HepG2 (cell line): ENCODE measurements at regions not wholly inside any gene's neighbourhood (a gene's known extent, or its start where the extent isn't known, plus 50 kb on each side); places are given as distances from the start of the nearest gene placed in this dataset.

Experiments used
- ATAC-seq: fragments of 200-7000 bp; cut with Tn5 transposase; 3 replicates; pipeline ENCODE4 v1.9.1; 2020; ENCODE audit warnings: mild to moderate bottlenecking, moderate library complexity
- BruUV-seq: library from RNA; stranded (reverse); fragments of 400-500 nt; replicated peaks from 2 replicates; lab custom pipeline; 2021; lab: Mats Ljungman, UMichigan
- CTCF ChIA-PET: fragments of 300-600 bp; formaldehyde crosslinking; extraction: SDS; loops from one replicate; lab custom pipeline; 2021; ENCODE audit warnings: low total read pairs, inconsistent platforms, low intra/inter-chr PET ratio; lab: Yijun Ruan, JAX
- POLR2A ChIA-PET: fragments of 350-600 bp; sonication (Branson Sonifier 250); formaldehyde crosslinking; loops from one replicate; lab custom pipeline; 2020; ENCODE audit warnings: antibody characterized with exemption, inconsistent platforms; lab: Yijun Ruan, JAX
- DNase-seq: peaks from one replicate; pipeline ENCODE4 v3.0.0-alpha.2; 2015; ENCODE audit warnings: low spot score
- FAIRE-seq: peaks from 3 replicates; lab custom pipeline; 2011; peaks lifted over from hg19 to GRCh38; lab: Jason Lieb, UNC
- H2AFZ ChIP-seq: one replicate; pipeline ENCODE4 v1.6.1; 2011; ENCODE audit warnings: low read length, inconsistent platforms
- H3K27ac ChIP-seq: fragments of 300-600 bp; 3 replicates; pipeline ENCODE4 v1.8.0; 2011; ENCODE audit warnings: mixed run types, mild to moderate bottlenecking, mixed read lengths, low read length, inconsistent platforms; ENCODE audit not compliant: insufficient read depth; ENCODE audit errors: extremely low read length
- H3K27me3 ChIP-seq, 2 experiments: fragments of 200-600 bp in 1 of 2; 2 replicates in 1 of 2; 3 replicates in 1 of 2; pipeline versions ENCODE4 v1.6.0 to v1.8.0; 2011; ENCODE audit warnings: low read length in 2 of 2, mild to moderate bottlenecking in 2 of 2, moderate library complexity in 2 of 2, inconsistent platforms in 1 of 2; ENCODE audit not compliant: insufficient read depth in 2 of 2, control insufficient read depth in 1 of 2
- H3K36me3 ChIP-seq, 2 experiments: fragments of 200-600 bp in 1 of 2; replicated peaks in 1 of 2; 2 replicates in 1 of 2; 3 replicates in 1 of 2; pipeline versions ENCODE4 v1.5.1 to v1.8.0; 2011; ENCODE audit warnings: low read length in 2 of 2, inconsistent platforms in 1 of 2; ENCODE audit not compliant: insufficient read depth in 2 of 2, control insufficient read depth in 1 of 2
- H3K4me1 ChIP-seq: 2 replicates; pipeline ENCODE4 v1.5.1; 2012; ENCODE audit warnings: low read length, inconsistent platforms; ENCODE audit not compliant: insufficient read depth
- H3K4me2 ChIP-seq: 2 replicates; pipeline ENCODE4 v1.6.0; 2011; ENCODE audit warnings: low read depth, low read length, inconsistent platforms
- H3K4me3 ChIP-seq, 3 experiments: fragments of 200-600 bp in 1 of 3; sonication (generic), shearing (Covaris generic) in 1 of 3; replicated peaks in 1 of 3; 2 replicates each; pipeline ENCODE4 v1.5.1; 2011 to 2016; ENCODE audit warnings: low read length in 3 of 3, inconsistent platforms in 2 of 3, low read depth in 2 of 3, mild to moderate bottlenecking in 2 of 3, control low read depth in 1 of 3, mixed read lengths in 1 of 3; ENCODE audit not compliant: insufficient read depth in 1 of 3
- H3K79me2 ChIP-seq: one replicate; pipeline ENCODE4 v1.6.1; 2011; ENCODE audit warnings: low read length, inconsistent platforms; ENCODE audit not compliant: insufficient read depth
- H3K9ac ChIP-seq: 2 replicates; pipeline ENCODE4 v1.6.0; 2011; ENCODE audit warnings: mild to moderate bottlenecking, low read depth, low read length, inconsistent platforms; ENCODE audit not compliant: insufficient read depth
- H3K9me3 ChIP-seq: 2 replicates; pipeline ENCODE4 v1.5.1; 2012; ENCODE audit warnings: mild to moderate bottlenecking, low read length
- H4K20me1 ChIP-seq: 2 replicates; pipeline ENCODE4 v1.6.0; 2011; ENCODE audit warnings: inconsistent platforms, mild to moderate bottlenecking, low read length, moderate library complexity; ENCODE audit not compliant: insufficient read depth
- FOSL1 ChIP-seq: sonication (generic); formaldehyde crosslinking; IDR thresholded peaks from 2 replicates; pipeline ENCODE4 v1.9.0; 2021; ENCODE audit warnings: missing genetic modification reagents, borderline replicate concordance
- GATA4 ChIP-seq: sonication (generic); IDR thresholded peaks from 2 replicates; pipeline ENCODE4 v1.6.1; 2016; ENCODE audit warnings: antibody characterized with exemption, low read depth, borderline replicate concordance
- GMEB2 ChIP-seq: IDR thresholded peaks from 2 replicates; pipeline ENCODE4 v1.6.1; 2016; ENCODE audit warnings: missing biosample characterization, missing genetic modification reagents, low read depth
- ISL2 ChIP-seq: sonication (generic); formaldehyde crosslinking; IDR thresholded peaks from 2 replicates; pipeline ENCODE4 v1.5.0; 2020; ENCODE audit warnings: missing genetic modification reagents
- KMT2A ChIP-seq: sonication (generic); formaldehyde crosslinking; IDR thresholded peaks from 2 replicates; pipeline ENCODE4 v1.4.0; 2020; ENCODE audit warnings: missing genetic modification reagents
- LBX2 ChIP-seq: sonication (generic); formaldehyde crosslinking; IDR thresholded peaks from 2 replicates; pipeline ENCODE4 v1.5.0; 2020; ENCODE audit warnings: missing genetic modification reagents, mild to moderate bottlenecking, borderline replicate concordance
- NFKBIZ ChIP-seq: IDR thresholded peaks from 2 replicates; pipeline ENCODE4 v1.6.1; 2018; ENCODE audit warnings: missing genetic modification reagents, missing compliant biosample characterization
- PATZ1 ChIP-seq: sonication (generic); formaldehyde crosslinking; IDR thresholded peaks from 2 replicates; pipeline ENCODE4 v1.4.0; 2020; ENCODE audit warnings: missing genetic modification reagents
- TAF1 ChIP-seq: sonication (generic); formaldehyde crosslinking; IDR thresholded peaks from 2 replicates; pipeline ENCODE4 v1.4.0; 2020; ENCODE audit warnings: missing genetic modification reagents
- ZBTB49 ChIP-seq: sonication (generic); formaldehyde crosslinking; IDR thresholded peaks from 2 replicates; pipeline ENCODE4 v1.4.0; 2020; ENCODE audit warnings: missing genetic modification reagents, borderline replicate concordance
- ZNF746 ChIP-seq: sonication (generic); formaldehyde crosslinking; IDR thresholded peaks from 2 replicates; pipeline ENCODE4 v1.8.0; 2022; ENCODE audit warnings: mild to moderate bottlenecking, missing genetic modification reagents
- WGBS: methylation state at CpG from one replicate; pipeline ENCODE4 v1.1.6; 2017; ENCODE audit warnings: low lambda C conversion rate; 5-methylcytosine and 5-hydroxymethylcytosine counted together
- in situ Hi-C: cut with HindIII; loops from 2 replicates; pipeline ENCODE4 v1.10.0; 2017; ENCODE audit warnings: low pct_unique_long_range_greater_than_20kb; ENCODE audit not compliant: extremely low pct_ligation_motif_present
- intact Hi-C: fragments of 100-400 bp; cut with micrococcal nuclease; formaldehyde crosslinking; loops from one replicate; pipeline ENCODE4 v1.10.0; 2022; ENCODE audit not compliant: unreplicated experiment

GRCh38 chr3:193780397-193780796 is 187.4 kb downstream of the OPA1 start (continued):
- no peak for TF ChIP-seq GMEB2 (CRISPR knock-in tag)
- no peak for TF ChIP-seq KMT2A (CRISPR knock-in tag)
- no peak for TF ChIP-seq LBX2 (CRISPR knock-in tag)

GRCh38 chr3:193780810-193781478 is 187.9 kb downstream of the OPA1 start:
- ChIA-PET CTCF (interaction anchor here (0.8 to 2.7 kb wide), 4 partner anchors 115 to 563 kb away, joined by 3 to 17 read pairs (median 6); no protein-coding TSS in a partner anchor), POLR2A (interaction anchor here (0.9 to 1.4 kb wide), 4 partner anchors 37 to 535 kb away, joined by 3 to 4 read pairs (median 4); partner anchors contain the start of gene HES1)
- FAIRE-seq = no peak
- Histone ChIP-seq H3K9ac (no peak overlapping the region), H3K4me2 (peak overlapping the region; percentile 58), H3K27ac (no peak overlapping the region), H3K4me3 (no peak overlapping the region; a peak in 1 of 6 replicates), H2AFZ (no peak overlapping the region), H3K9me3 (no peaks in the 10 kb centered on the region), H3K79me2 (no peaks in the 10 kb centered on the region), H4K20me1 (no peaks in the 10 kb centered on the region), H3K4me1 (peaks cover 72% of the 10 kb centered on the region), H3K36me3 (no peaks in the 10 kb centered on the region), H3K27me3 (peaks cover 0 to 20% of the 10 kb centered on the region in 2 experiments; a peak in 4 of 5 replicates)
- 19% methylated on average over 10 of the region's 11 CpGs for WGBS
- BruUV-seq = no TSS peak
- ATAC-seq = peak; percentile 88
- DNase-seq = peak; percentile 44
- in situ Hi-C loops (loop anchor here (5.0 kb wide), 1 partner anchor 356 kb away; the partner anchor contains the start of gene HES1), intact Hi-C loops (loop anchor here (2.0 to 5.0 kb wide), 2 partner anchors 116 to 296 kb away; no protein-coding TSS in a partner anchor)
- TF ChIP-seq ZBTB49 (CRISPR knock-in tag) = no peak
- no peak for TF ChIP-seq GATA4
- 0 out of 2 replicates have a peak, but pooled peaks have one; percentile 10 for TF ChIP-seq PATZ1
- no peak for TF ChIP-seq NFKBIZ (CRISPR knock-in tag)
- TF ChIP-seq ZNF746 (CRISPR knock-in tag) = no peak
- TF ChIP-seq ISL2 = 0 out of 2 replicates have a peak, but pooled peaks have one; percentile 25
- TF ChIP-seq FOSL1 (CRISPR knock-in tag) = no peak
- no peak for TF ChIP-seq TAF1
